GM20000 (cell line): ENCODE measurements at regions not wholly inside any gene's neighbourhood (a gene's known extent, or its start where the extent isn't known, plus 50 kb on each side); places are given as distances from the start of the nearest gene placed in this dataset.

Experiments used
- DNase-seq: peaks from one replicate; pipeline ENCODE4 v3.0.0; 2012; ENCODE audit warnings: low spot score
- TF ChIP-seq, protein P1 (sequence below): IDR thresholded peaks from 2 replicates; pipeline ENCODE4 v1.5.1; 2012; ENCODE audit warnings: mild to moderate bottlenecking, control low read depth; ENCODE audit errors: extremely low read depth, missing control alignments

DNA sequence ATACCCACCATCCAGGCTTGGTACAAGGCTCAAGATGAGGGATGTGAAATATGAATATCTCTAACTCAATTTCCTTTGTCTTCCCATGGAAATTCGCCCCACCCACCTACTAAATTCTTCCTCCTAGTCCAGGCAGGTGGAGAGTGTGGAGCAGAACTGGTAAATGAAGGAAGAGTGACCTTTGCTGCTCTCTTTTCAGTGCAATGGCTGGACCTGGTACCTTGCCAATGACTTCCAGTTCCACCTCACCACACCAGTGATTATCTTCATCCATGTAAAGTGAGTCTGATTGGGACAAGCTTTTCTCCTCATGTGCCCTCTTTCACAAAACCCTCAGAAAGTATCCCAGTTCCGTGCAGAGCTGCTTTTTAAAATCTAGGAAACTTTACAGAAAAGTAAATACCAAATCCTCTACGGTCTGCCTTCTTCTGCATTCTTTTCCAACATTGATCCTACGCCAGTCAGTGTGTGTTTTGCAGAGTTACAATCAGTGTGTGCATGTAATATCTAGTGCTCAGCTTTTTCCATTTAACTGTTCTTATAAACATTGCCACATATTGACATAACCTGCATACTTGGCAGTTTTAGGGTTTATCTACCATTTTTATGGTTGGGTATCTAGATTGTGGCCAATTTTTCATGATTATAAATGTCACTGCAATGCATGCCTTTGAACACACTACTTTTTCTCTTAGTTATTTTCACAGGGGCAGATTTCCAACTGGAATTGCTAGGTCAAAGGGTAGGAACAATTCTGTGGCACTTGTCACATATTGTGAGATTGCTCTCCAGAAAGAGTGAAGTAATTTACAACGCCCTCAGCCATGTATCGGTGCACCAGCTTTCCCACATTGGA is 86.5 kb upstream of the SEC11C start:
- no peak for DNase-seq
- TF ChIP-seq, protein P1, sequence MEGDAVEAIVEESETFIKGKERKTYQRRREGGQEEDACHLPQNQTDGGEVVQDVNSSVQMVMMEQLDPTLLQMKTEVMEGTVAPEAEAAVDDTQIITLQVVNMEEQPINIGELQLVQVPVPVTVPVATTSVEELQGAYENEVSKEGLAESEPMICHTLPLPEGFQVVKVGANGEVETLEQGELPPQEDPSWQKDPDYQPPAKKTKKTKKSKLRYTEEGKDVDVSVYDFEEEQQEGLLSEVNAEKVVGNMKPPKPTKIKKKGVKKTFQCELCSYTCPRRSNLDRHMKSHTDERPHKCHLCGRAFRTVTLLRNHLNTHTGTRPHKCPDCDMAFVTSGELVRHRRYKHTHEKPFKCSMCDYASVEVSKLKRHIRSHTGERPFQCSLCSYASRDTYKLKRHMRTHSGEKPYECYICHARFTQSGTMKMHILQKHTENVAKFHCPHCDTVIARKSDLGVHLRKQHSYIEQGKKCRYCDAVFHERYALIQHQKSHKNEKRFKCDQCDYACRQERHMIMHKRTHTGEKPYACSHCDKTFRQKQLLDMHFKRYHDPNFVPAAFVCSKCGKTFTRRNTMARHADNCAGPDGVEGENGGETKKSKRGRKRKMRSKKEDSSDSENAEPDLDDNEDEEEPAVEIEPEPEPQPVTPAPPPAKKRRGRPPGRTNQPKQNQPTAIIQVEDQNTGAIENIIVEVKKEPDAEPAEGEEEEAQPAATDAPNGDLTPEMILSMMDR, result no peak

DNA sequence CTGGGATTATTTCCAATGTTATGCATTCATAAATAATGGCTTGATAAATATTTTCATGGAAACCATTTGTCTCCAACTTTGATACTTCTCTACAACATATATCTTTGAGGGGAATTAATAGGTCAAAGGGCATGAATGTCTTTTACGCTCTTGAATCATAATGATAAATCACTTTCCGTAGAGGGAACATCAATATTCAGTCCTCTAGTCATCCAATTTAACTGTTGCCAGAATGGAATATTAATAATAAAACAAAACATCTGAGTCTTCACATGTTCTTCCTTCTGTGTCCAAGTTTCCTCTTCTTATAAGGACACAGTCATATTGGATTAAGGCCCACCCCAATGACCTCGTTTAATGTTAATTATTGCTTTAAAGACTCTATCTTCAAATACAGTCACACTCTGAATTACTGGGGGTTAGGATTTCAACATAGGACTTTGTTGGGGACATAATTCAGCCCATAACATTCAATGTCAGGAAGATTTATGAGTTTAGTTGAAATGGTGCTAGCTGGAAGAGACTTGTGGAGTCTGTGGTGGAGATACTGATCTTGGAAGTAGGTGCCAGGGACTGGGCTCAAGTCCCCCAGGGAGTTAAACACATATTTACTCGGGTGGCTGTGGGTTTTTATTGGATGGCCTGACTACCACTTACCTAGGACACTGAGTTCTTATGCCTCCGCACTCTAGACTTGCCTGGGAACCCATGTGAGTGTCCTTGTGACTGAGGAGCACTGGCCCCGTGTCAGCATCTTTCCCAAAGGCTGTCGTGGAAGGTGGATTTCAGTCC is 85.0 kb upstream of the SEC11C start:
- TF ChIP-seq, protein P1, result no peak
- DNase-seq, result no peak

DNA sequence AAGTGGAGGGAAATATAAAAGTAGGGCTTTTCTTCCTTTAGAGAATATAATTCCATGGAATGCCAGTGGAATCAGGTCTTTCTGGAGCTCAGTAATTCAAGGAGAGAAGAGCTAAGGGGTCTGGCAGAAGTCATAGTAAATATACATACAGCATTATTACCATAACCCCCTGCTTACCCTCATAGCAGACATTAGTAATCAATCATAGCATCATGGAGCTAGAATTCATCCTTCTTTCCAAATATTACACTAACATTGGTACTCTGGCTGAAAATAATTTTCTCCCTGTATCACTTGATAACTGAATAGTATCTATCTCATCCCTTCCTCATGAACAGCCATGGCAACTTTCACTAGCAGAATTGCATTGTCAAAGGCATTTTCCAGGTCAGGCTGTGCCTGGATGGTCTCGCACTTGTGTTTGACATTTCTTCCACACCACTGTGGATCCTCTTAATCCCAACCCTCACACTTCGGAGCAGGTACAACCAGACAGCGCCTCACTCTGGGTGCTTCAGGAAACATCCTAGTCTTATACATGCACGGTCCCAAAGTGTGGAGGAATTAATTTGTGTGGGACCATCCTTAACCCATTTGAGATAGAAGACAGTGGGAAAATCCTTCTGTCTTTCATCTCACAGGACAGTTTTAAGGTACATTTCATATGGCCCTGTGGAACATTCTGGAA is 84.2 kb upstream of the SEC11C start:
- TF ChIP-seq, protein P1, result no peak

DNA sequence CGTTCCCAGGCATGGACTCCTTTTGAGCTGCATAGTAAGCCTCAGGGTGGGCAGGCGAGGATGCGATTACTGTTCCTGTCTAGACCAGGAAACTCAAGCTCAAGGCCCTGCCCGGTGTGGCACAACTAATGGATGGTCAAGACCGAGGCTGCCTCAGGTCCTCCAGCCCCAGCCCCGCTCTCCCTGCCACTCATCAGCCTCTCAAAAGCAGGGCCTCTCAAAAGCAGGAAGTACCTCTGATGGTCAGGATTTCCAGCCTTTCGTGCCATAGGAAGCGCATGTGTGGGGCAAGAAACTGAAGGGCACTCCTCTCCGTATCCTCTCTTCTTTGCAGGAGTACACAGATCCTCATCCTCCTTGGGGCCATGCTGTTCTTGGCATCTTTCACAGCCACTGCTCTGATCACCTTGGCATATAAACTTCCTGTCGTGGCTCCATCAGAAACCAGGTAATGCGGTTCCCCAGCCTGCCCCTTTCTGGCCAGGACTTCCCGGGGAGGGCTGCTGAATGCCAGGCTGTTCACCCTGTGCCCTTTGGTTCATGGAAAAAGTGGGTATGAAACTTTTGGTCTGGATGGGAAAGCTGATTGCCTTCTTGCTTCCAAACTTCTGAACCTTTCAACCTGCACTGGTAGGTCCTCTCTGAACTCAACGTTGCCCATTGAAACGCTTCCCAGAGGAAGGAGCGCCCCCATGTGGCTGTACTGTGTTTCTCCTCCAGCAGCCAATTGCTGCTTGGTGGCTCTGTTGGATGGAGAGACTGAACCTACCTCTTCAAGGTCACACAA is 82.8 kb upstream of the SEC11C start:
- TF ChIP-seq, protein P1, result peak; percentile 27
- peak; percentile 45 for DNase-seq

More for the DNA sequence above, 84.2 kb upstream of the SEC11C start:
- no peak for DNase-seq

DNA sequence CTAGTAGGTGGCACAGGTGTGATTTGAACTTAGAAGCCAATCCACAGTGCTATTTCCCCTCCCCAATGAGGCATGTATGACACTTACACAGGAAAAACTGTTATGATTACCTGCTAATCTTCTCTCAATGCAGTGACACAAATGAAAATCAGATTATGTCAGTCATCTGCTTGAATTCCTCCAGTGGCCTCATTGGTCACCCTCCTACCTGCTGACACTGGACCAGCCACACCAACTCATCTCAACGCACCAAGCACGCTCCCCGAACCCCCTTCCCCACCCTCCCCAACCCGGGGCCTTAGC is 82.2 kb upstream of the SEC11C start:
- TF ChIP-seq, protein P1, result no peak
- DNase-seq, result no peak

DNA sequence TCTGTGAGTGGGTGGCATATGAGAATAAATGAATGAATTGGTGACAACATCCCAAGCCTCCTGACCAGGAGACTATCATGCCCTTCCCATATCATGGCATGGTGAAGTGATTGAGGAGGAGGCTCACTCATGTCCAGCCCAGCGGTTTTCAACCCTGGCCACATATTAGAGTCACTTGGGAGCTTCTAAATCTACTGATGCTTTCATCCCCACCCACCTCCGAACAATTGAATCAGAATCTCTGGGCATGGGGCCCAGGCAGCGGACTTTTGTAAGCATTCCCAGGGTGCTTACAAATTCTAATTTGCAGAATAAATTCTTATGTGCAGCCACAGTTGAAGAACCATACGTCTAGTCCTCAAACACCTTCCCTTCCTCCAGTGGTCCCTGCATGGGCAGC is 81.7 kb upstream of the SEC11C start:
- TF ChIP-seq, protein P1, result no peak
- no peak for DNase-seq
